H1 (cell line): ENCODE measurements at regions not wholly inside any gene's neighbourhood (a gene's known extent, or its start where the extent isn't known, plus 50 kb on each side); places are given as distances from the start of the nearest gene placed in this dataset.

Experiments
- CTCF ChIA-PET: fragments of 300-600 bp; sonication (Branson Sonifier 250); formaldehyde crosslinking; loops from one replicate; lab custom pipeline; 2021; ENCODE audit not compliant: partially characterized antibody; lab: Charles Lee
- POLR2A ChIA-PET: fragments of 300-600 bp; sonication (Branson Sonifier 250); formaldehyde crosslinking; loops from one replicate; lab custom pipeline; 2021; ENCODE audit warnings: inconsistent platforms; ENCODE audit not compliant: partially characterized antibody; lab: Charles Lee
- DNase-seq, 2 experiments: peaks; one replicate each; pipeline versions ENCODE4 v3.0.0 to v3.0.0-alpha.2; 2010 to 2022; ENCODE audit warnings: low spot score in 2 of 2, low read depth in 1 of 2, mixed read lengths in 1 of 2
- FAIRE-seq: peaks from 2 replicates; lab custom pipeline; 2011; peaks lifted over from hg19 to GRCh38; lab: Jason Lieb, UNC
- H2AFZ ChIP-seq: 2 replicates; pipeline ENCODE4 v1.8.1; 2012; ENCODE audit warnings: low read length, inconsistent platforms
- H2AK5ac ChIP-seq: 2 replicates; pipeline ENCODE4 v1.6.1; 2013; ENCODE audit warnings: low read depth, low read length
- H2BK120ac ChIP-seq: replicated peaks from 2 replicates; pipeline ENCODE3; 2013; ENCODE audit warnings: low read depth, low read length, inconsistent platforms
- H2BK12ac ChIP-seq: 2 replicates; pipeline ENCODE4 v1.6.1; 2013; ENCODE audit warnings: low read depth, low read length
- H2BK15ac ChIP-seq: 2 replicates; pipeline ENCODE4 v1.6.1; 2013; ENCODE audit warnings: low read length
- H2BK20ac ChIP-seq: 2 replicates; pipeline ENCODE4 v1.6.1; 2013; ENCODE audit warnings: low read length
- H2BK5ac ChIP-seq: 2 replicates; pipeline ENCODE4 v1.6.1; 2013; ENCODE audit warnings: low read depth, low read length
- H3K14ac ChIP-seq: 2 replicates; pipeline ENCODE4 v1.6.1; 2013; ENCODE audit warnings: inconsistent platforms; ENCODE audit not compliant: insufficient read length
- H3K18ac ChIP-seq: 2 replicates; pipeline ENCODE4 v1.6.1; 2013; ENCODE audit warnings: low read length; ENCODE audit errors: extremely low read depth
- H3K23ac ChIP-seq: 2 replicates; pipeline ENCODE4 v1.6.1; 2013; ENCODE audit warnings: inconsistent platforms; ENCODE audit not compliant: insufficient read length
- H3K23me2 ChIP-seq: 2 replicates; pipeline ENCODE4 v1.6.1; 2013; ENCODE audit warnings: low read depth, low read length
- H3K27ac ChIP-seq: 2 replicates; pipeline ENCODE4 v1.6.1; 2011; ENCODE audit warnings: low read depth, low read length, inconsistent platforms
- H3K27me3 ChIP-seq, 4 experiments: replicated peaks in 1 of 4; 1 replicate in 1 of 4; 2 replicates in 3 of 4; pipeline versions ENCODE4 v1.6.1 to v1.8.1; 2011 to 2013; ENCODE audit warnings: low read length in 3 of 4, mild to moderate bottlenecking in 3 of 4, inconsistent platforms in 2 of 4, mixed read lengths in 2 of 4, moderate library complexity in 1 of 4; ENCODE audit not compliant: control insufficient read depth in 3 of 4, insufficient read depth in 3 of 4; ENCODE audit errors: extremely low read depth in 1 of 4
- H3K36me3 ChIP-seq, 4 experiments: 2 replicates each; pipeline versions ENCODE4 v1.6.1 to v1.8.1; 2011 to 2013; ENCODE audit warnings: mild to moderate bottlenecking in 4 of 4, low read length in 3 of 4, moderate library complexity in 2 of 4, control low read depth in 1 of 4, inconsistent platforms in 1 of 4; ENCODE audit not compliant: insufficient read depth in 4 of 4, control insufficient read depth in 2 of 4
- H3K4ac ChIP-seq: replicated peaks from 2 replicates; pipeline ENCODE3; 2013; ENCODE audit warnings: low read length, low read depth, mixed read lengths, inconsistent platforms; ENCODE audit not compliant: insufficient read length
- H3K4me1 ChIP-seq, 4 experiments: replicated peaks in 1 of 4; 1 replicate in 1 of 4; 2 replicates in 3 of 4; pipeline versions ENCODE4 v1.6.1 to v1.8.1; 2011 to 2013; ENCODE audit warnings: low read length in 3 of 4, inconsistent platforms in 2 of 4, mixed read lengths in 1 of 4; ENCODE audit not compliant: insufficient read depth in 4 of 4, control insufficient read depth in 3 of 4
- H3K4me2 ChIP-seq, 2 experiments: 2 replicates each; pipeline versions ENCODE4 v1.6.1 to v1.8.1; 2011 to 2013; ENCODE audit warnings: low read depth in 2 of 2, low read length in 2 of 2, control low read depth in 1 of 2, inconsistent platforms in 1 of 2, mild to moderate bottlenecking in 1 of 2; ENCODE audit not compliant: insufficient read depth in 1 of 2
- H3K4me3 ChIP-seq, 4 experiments: fragments of 200-600, 300-600 bp in 1 of 4; sonication (generic), shearing (Covaris generic), sonication (Bioruptor Twin) in 1 of 4; 2 replicates each; pipeline versions ENCODE4 v1.5.1 to v1.8.1; 2011 to 2016; ENCODE audit warnings: low read length in 4 of 4, low read depth in 3 of 4, control low read depth in 2 of 4, inconsistent platforms in 2 of 4, mild to moderate bottlenecking in 2 of 4, mixed read lengths in 1 of 4, moderate library complexity in 1 of 4; ENCODE audit not compliant: insufficient read depth in 2 of 4; ENCODE audit errors: extremely low read depth in 1 of 4
- H3K56ac ChIP-seq: replicated peaks from 2 replicates; pipeline ENCODE3; 2013; ENCODE audit warnings: low read depth, mild to moderate bottlenecking, mixed read lengths, low read length, inconsistent platforms; ENCODE audit not compliant: insufficient read length
- H3K79me1 ChIP-seq: 2 replicates; pipeline ENCODE4 v1.6.1; 2013; ENCODE audit warnings: low read depth, low read length, control low read depth
- H3K79me2 ChIP-seq, 2 experiments: 2 replicates each; pipeline versions ENCODE4 v1.6.1 to v1.8.1; 2012 to 2013; ENCODE audit warnings: low read length in 2 of 2, mild to moderate bottlenecking in 2 of 2, inconsistent platforms in 1 of 2; ENCODE audit not compliant: insufficient read depth in 2 of 2, control insufficient read depth in 1 of 2
- H3K9ac ChIP-seq, 4 experiments: replicated peaks in 1 of 4; 1 replicate in 1 of 4; 2 replicates in 3 of 4; pipeline versions ENCODE4 v1.6.1 to v1.8.1; 2011 to 2013; ENCODE audit warnings: low read depth in 3 of 4, low read length in 3 of 4, control low read depth in 2 of 4, mild to moderate bottlenecking in 2 of 4, moderate library complexity in 2 of 4, inconsistent platforms in 1 of 4; ENCODE audit errors: extremely low read depth in 1 of 4
- H3K9me3 ChIP-seq, 2 experiments: 2 replicates each; pipeline versions ENCODE4 v1.6.1 to v1.8.1; 2012 to 2013; ENCODE audit warnings: mild to moderate bottlenecking in 2 of 2, moderate library complexity in 2 of 2, control low read depth in 1 of 2, inconsistent platforms in 1 of 2, low read depth in 1 of 2, low read length in 1 of 2, mixed read lengths in 1 of 2; ENCODE audit not compliant: insufficient read depth in 2 of 2
- H4K20me1 ChIP-seq, 2 experiments: replicated peaks in 1 of 2; 2 replicates each; pipeline versions ENCODE3 to v1.8.1; 2011 to 2013; ENCODE audit warnings: inconsistent platforms in 2 of 2, low read length in 2 of 2, mild to moderate bottlenecking in 1 of 2; ENCODE audit not compliant: insufficient read depth in 2 of 2, control insufficient read depth in 1 of 2
- H4K5ac ChIP-seq: 2 replicates; pipeline ENCODE4 v1.6.1; 2013; ENCODE audit warnings: low read length, low read depth, mixed read lengths, inconsistent platforms; ENCODE audit not compliant: insufficient read length
- H4K8ac ChIP-seq: 2 replicates; pipeline ENCODE4 v1.8.0; 2013; ENCODE audit warnings: mild to moderate bottlenecking, moderate library complexity, low read length, inconsistent platforms; ENCODE audit not compliant: insufficient read depth; ENCODE audit errors: extremely low read depth
- H4K91ac ChIP-seq: replicated peaks from 2 replicates; pipeline ENCODE3; 2013; ENCODE audit warnings: low read length, mixed read lengths, inconsistent platforms; ENCODE audit not compliant: insufficient read length
- CEBPB ChIP-seq: IDR thresholded peaks from 2 replicates; pipeline ENCODE4 v1.6.1; 2012; ENCODE audit warnings: low read depth, low read length
- EGR1 ChIP-seq: IDR thresholded peaks from 2 replicates; pipeline ENCODE4 v1.6.1; 2011; ENCODE audit warnings: low read depth, low read length, borderline replicate concordance
- MAFK ChIP-seq: IDR thresholded peaks from 2 replicates; pipeline ENCODE4 v1.6.1; 2012; ENCODE audit warnings: low read depth, mild to moderate bottlenecking, improper control_type of control experiment, low read length
- NANOG ChIP-seq: IDR thresholded peaks from 2 replicates; pipeline ENCODE4 v1.6.1; 2011; ENCODE audit warnings: low read length, low read depth, mild to moderate bottlenecking, inconsistent platforms; ENCODE audit not compliant: insufficient read depth, poor library complexity, severe bottlenecking
- NRF1 ChIP-seq: IDR thresholded peaks from 2 replicates; pipeline ENCODE4 v1.6.1; 2011; ENCODE audit warnings: mild to moderate bottlenecking, low read depth, low read length, improper control_type of control experiment
- PHF8 ChIP-seq: fragments of 200-600 bp; sonication (generic); conservative IDR thresholded peaks from 2 replicates; pipeline ENCODE4 v1.7.1; 2012; ENCODE audit warnings: low read depth, mild to moderate bottlenecking, inconsistent platforms, low read length, moderate library complexity
- RFX5 ChIP-seq: IDR thresholded peaks from 2 replicates; pipeline ENCODE4 v1.6.1; 2011; ENCODE audit warnings: low read depth, low read length, improper control_type of control experiment, borderline replicate concordance
- SIRT6 ChIP-seq: IDR thresholded peaks from one replicate; pipeline ENCODE4 v1.7.1; 2012; ENCODE audit warnings: low read length, inconsistent platforms
- SP1 ChIP-seq: IDR thresholded peaks from 2 replicates; pipeline ENCODE4 v1.6.1; 2011; ENCODE audit warnings: low read depth, low read length
- SRF ChIP-seq: IDR thresholded peaks from 2 replicates; pipeline ENCODE4 v1.6.1; 2011; ENCODE audit warnings: mild to moderate bottlenecking, low read depth, low read length, moderate library complexity
- USF2 ChIP-seq: IDR thresholded peaks from 2 replicates; pipeline ENCODE4 v1.6.1; 2011; ENCODE audit warnings: low read length, improper control_type of control experiment
- ZNF274 ChIP-seq: IDR thresholded peaks from 2 replicates; pipeline ENCODE4 v1.7.0; 2012; ENCODE audit warnings: low read length, borderline replicate concordance; ENCODE audit errors: extremely low read depth
- WGBS, 2 experiments: shearing (Covaris generic) in 1 of 2; methylation state at CpG; one replicate each; pipeline versions ENCODE4 v1.1.6 to v1.1.7; 2013 to 2015; ENCODE audit warnings: low lambda C conversion rate in 2 of 2, mixed read lengths in 2 of 2, inconsistent platforms in 1 of 2, low coverage in 1 of 2, missing lambda C conversion rate in 1 of 2; ENCODE audit not compliant: insufficient replicate concordance in 2 of 2, insufficient coverage in 1 of 2, insufficient read length in 1 of 2; ENCODE audit errors: extremely low coverage in 1 of 2, missing lambda C conversion rate in 1 of 2; 5-methylcytosine and 5-hydroxymethylcytosine counted together

- Histone ChIP-seq H2AK5ac (no peak overlapping the region), H4K91ac (no peak overlapping the region), H2BK12ac (no peak overlapping the region), H3K4me1 (no peaks in the 10 kb centered on the region), H3K4me2 (no peak overlapping the region), H3K23ac (no peak overlapping the region), H3K4me3 (no peak overlapping the region), H2BK15ac (no peak overlapping the region), H2AFZ (no peak overlapping the region), H2BK5ac (no peak overlapping the region), H3K27me3 (no peaks in the 10 kb centered on the region)
- no peak for DNase-seq
- TF ChIP-seq RFX5 (no peak), PHF8 (no peak), CEBPB (no peak), USF2 (no peak), EGR1 (no peak), SIRT6 (no peak), SRF (no peak), NRF1 (no peak), NANOG (no peak), MAFK (no peak), SP1 (no peak), ZNF274 (no peak)
- TF ChIP-seq, all 59 proteins: peak for 0
- FAIRE-seq: no peak
- Histone ChIP-seq H3K9ac (no peak overlapping the region), H3K23me2 (no peaks in the 10 kb centered on the region), H3K56ac (no peak overlapping the region), H2BK20ac (no peak overlapping the region), H3K79me2 (no peaks in the 10 kb centered on the region), H3K18ac (no peak overlapping the region), H4K8ac (no peak overlapping the region), H3K4ac (no peak overlapping the region), H3K14ac (no peak overlapping the region), H3K27ac (no peak overlapping the region), H3K36me3 (no peaks in the 10 kb centered on the region), H4K20me1 (no peaks in the 10 kb centered on the region), H2BK120ac (no peak overlapping the region), H3K9me3 (no peaks in the 10 kb centered on the region), H4K5ac (no peak overlapping the region), H3K79me1 (no peaks in the 10 kb centered on the region)
- CTCF ChIA-PET: interaction anchor here (0.7 kb wide), 1 partner anchor 67 kb away, joined by 3 read pairs; no protein-coding TSS in a partner anchor
- WGBS, 2 experiments: 94% methylated on average over 3 of the region's 3 CpGs; no CpG with 5 or more reads in 1 of the 2 experiments
- POLR2A ChIA-PET: no interaction called here
Measured at GRCh38 chr9:17878810-17879370, 300.0 kb downstream of the SH3GL2 start.
